ENCODE measurements at regions not wholly inside any gene's neighbourhood (a gene's known extent, or its start where the extent isn't known, plus 50 kb on each side); places are given as distances from the start of the nearest gene placed in this dataset.

DNA sequence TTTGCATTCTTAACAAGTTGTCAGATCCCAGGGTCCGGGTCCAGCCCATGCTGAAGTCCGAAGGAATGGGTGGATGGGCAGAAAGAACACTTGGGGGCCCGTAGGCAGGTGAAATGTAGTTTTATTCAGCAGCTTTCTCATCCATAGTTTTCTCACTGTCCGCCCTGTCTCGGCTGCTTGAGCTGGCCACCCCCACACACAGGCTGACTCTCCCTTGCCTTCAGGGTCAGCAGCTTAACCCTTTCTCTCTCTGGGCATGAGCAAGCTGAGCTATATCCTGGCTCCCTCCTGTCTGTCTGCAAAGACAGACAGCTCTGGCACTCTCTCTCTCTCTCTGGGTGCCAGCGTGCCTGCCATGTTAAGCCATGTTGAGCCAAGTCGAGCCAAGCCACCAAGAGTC, 163.9 kb downstream of the PTCSC3 start:
- TF ChIP-seq, protein P1, sequence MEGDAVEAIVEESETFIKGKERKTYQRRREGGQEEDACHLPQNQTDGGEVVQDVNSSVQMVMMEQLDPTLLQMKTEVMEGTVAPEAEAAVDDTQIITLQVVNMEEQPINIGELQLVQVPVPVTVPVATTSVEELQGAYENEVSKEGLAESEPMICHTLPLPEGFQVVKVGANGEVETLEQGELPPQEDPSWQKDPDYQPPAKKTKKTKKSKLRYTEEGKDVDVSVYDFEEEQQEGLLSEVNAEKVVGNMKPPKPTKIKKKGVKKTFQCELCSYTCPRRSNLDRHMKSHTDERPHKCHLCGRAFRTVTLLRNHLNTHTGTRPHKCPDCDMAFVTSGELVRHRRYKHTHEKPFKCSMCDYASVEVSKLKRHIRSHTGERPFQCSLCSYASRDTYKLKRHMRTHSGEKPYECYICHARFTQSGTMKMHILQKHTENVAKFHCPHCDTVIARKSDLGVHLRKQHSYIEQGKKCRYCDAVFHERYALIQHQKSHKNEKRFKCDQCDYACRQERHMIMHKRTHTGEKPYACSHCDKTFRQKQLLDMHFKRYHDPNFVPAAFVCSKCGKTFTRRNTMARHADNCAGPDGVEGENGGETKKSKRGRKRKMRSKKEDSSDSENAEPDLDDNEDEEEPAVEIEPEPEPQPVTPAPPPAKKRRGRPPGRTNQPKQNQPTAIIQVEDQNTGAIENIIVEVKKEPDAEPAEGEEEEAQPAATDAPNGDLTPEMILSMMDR (IDR thresholded peaks at IDR 0.05 in 8 of 11, conservative IDR thresholded peaks at IDR 0.05 in 3 of 11): no peak
- TF ChIP-seq POLR2AphosphoS5 (IDR thresholded peaks at IDR 0.05) (no peak), POLR2A (IDR thresholded peaks at IDR 0.05) (no peak)

Data from spleen (tissue), 7 donors.